DND-41 (cell line): ENCODE measurements at regions not wholly inside any gene's neighbourhood (a gene's known extent, or its start where the extent isn't known, plus 50 kb on each side); places are given as distances from the start of the nearest gene placed in this dataset.

Source experiments
- CTCF ChIP-seq: IDR thresholded peaks from 2 replicates; pipeline ENCODE4 v1.5.1; 2012; ENCODE audit warnings: borderline replicate concordance, low read length, moderate library complexity, mild to moderate bottlenecking; ENCODE audit not compliant: poor library complexity, severe bottlenecking; ENCODE audit errors: extremely low read depth
- EZH2 ChIP-seq: IDR thresholded peaks from 3 replicates; pipeline ENCODE4 v1.6.1; 2012; ENCODE audit warnings: borderline replicate concordance, low read depth, mild to moderate bottlenecking, moderate library complexity, low read length, inconsistent platforms; ENCODE audit not compliant: severe bottlenecking

- TF ChIP-seq CTCF, result no peak
- no peak for TF ChIP-seq EZH2
These were observed 71.1 kb upstream of the NEURL1B start for GRCh38 chr5:172569861-172570558.
